ENCODE measurements at regions not wholly inside any gene's neighbourhood (a gene's known extent, or its start where the extent isn't known, plus 50 kb on each side); places are given as distances from the start of the nearest gene placed in this dataset.

GRCh38 chr2:235312571-235312970 lies 181.3 kb upstream of the AGAP1 start:
- intact Hi-C loops (cut with micrococcal nuclease): no loop called here
- Mint-ChIP-seq H3K4me3 (no peak overlapping the region), H3K27me3 (no peaks in the 10 kb centered on the region), H3K27ac (no peak overlapping the region), H3K36me3 (ENCODE audit: low read depth) (no peaks in the 10 kb centered on the region), H3K9me3 (no peaks in the 10 kb centered on the region), H3K4me1 (no peaks in the 10 kb centered on the region)
- no peak for DNase-seq

DNA sequence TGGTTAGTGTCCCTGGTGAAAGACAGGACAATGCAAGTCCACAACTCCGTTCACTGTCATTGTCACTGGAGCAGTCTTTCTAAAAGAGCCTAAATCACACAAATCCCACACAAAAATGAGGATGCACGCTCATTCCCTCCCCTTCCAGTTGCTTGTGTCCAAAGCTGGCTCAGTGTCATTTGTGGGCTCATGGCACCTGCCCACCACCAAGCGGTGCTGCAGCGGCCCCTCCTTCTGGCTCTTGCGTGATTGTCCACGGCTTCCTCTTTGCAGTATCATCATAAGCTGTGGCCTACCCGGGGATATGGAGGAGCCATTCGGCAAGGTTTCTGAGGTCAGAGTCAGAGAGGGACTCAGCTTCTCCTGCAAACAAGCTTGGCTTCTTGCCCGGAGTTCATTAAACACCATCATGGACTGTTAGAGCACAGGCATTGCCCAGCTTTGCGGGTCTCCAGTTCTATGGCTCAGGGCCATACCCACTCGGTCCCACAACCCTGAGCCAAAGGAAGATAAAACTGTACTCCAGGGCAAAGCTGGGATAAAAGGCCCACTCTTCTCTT lies 179.4 kb upstream of the AGAP1 start:
- no peak overlapping the region for H3K4me3 Mint-ChIP-seq
- no peaks in the 10 kb centered on the region for H3K4me1 Mint-ChIP-seq
- no peak overlapping the region for H3K27ac Mint-ChIP-seq
- H3K27me3 Mint-ChIP-seq: no peaks in the 10 kb centered on the region
- H3K9me3 Mint-ChIP-seq: no peaks in the 10 kb centered on the region
- no peak for DNase-seq
- no peaks in the 10 kb centered on the region for H3K36me3 Mint-ChIP-seq (ENCODE audit: low read depth)
- intact Hi-C loops (cut with micrococcal nuclease): no loop called here

GRCh38 chr2:235319095-235319494 lies 174.7 kb upstream of the AGAP1 start:
- H3K4me1 Mint-ChIP-seq: no peaks in the 10 kb centered on the region
- intact Hi-C loops (cut with micrococcal nuclease): no loop called here
- no peaks in the 10 kb centered on the region for H3K9me3 Mint-ChIP-seq
- no peak for DNase-seq
- no peak overlapping the region for H3K27ac Mint-ChIP-seq
- H3K4me3 Mint-ChIP-seq: no peak overlapping the region
- H3K36me3 Mint-ChIP-seq (ENCODE audit: low read depth): no peaks in the 10 kb centered on the region
- H3K27me3 Mint-ChIP-seq: no peaks in the 10 kb centered on the region

GRCh38 chr2:235320326-235320725 lies 173.5 kb upstream of the AGAP1 start:
- no peaks in the 10 kb centered on the region for H3K27me3 Mint-ChIP-seq
- H3K36me3 Mint-ChIP-seq (ENCODE audit: low read depth): no peaks in the 10 kb centered on the region
- H3K27ac Mint-ChIP-seq: no peak overlapping the region
- DNase-seq: no peak
- intact Hi-C loops (cut with micrococcal nuclease): no loop called here
- H3K4me3 Mint-ChIP-seq: no peak overlapping the region
- no peaks in the 10 kb centered on the region for H3K4me1 Mint-ChIP-seq
- H3K9me3 Mint-ChIP-seq: no peaks in the 10 kb centered on the region

DNA sequence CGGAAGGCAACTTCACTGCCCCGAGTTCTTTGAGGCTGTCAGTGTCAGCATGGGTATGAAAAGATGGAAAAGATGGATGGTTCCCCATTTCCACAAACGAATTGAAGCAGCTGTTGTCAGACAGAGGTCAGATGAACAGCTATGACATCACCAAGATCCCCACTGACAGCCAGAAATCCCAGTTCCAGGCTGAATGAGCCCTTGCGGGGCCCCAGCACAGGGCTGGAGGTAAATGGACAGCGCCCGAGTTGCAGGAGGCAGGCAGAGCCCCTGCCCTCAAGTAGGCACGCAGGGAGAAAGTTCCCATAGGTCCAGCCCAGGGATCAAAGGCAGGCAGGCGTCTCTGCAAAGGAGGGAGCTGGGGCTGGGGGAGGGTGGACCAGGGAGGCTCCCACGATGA lies 169.5 kb upstream of the AGAP1 start:
- Mint-ChIP-seq H3K9me3 (no peaks in the 10 kb centered on the region), H3K27me3 (no peaks in the 10 kb centered on the region), H3K4me1 (no peaks in the 10 kb centered on the region), H3K4me3 (no peak overlapping the region), H3K27ac (no peak overlapping the region), H3K36me3 (ENCODE audit: low read depth) (no peaks in the 10 kb centered on the region)
- intact Hi-C loops (cut with micrococcal nuclease): no loop called here
- no peak for DNase-seq

DNA sequence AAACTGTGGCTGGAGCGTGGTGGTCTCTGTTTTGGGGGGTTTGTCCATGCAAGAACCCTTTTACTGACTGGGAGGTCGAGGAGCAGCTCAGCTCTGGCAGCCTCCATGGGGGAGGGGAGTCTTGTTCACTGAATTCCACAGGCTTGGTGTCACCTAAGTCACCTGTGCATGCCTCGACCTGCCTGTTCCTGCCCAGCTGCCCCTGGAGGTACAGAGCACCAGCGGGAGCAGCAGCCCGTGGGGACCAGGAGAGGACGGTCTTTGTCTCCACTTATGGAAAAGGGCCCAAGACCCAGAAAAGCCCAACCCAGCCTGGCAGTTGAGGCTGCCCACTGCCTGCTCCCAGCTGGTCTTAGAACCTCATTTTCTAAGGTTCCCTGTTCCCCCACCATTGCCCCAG lies 168.7 kb upstream of the AGAP1 start:
- intact Hi-C loops (cut with micrococcal nuclease): no loop called here
- no peaks in the 10 kb centered on the region for H3K4me1 Mint-ChIP-seq
- no peaks in the 10 kb centered on the region for H3K27me3 Mint-ChIP-seq
- no peak for DNase-seq
- H3K4me3 Mint-ChIP-seq: no peak overlapping the region
- H3K36me3 Mint-ChIP-seq (ENCODE audit: low read depth): no peaks in the 10 kb centered on the region
- no peak overlapping the region for H3K27ac Mint-ChIP-seq
- no peaks in the 10 kb centered on the region for H3K9me3 Mint-ChIP-seq

DNA sequence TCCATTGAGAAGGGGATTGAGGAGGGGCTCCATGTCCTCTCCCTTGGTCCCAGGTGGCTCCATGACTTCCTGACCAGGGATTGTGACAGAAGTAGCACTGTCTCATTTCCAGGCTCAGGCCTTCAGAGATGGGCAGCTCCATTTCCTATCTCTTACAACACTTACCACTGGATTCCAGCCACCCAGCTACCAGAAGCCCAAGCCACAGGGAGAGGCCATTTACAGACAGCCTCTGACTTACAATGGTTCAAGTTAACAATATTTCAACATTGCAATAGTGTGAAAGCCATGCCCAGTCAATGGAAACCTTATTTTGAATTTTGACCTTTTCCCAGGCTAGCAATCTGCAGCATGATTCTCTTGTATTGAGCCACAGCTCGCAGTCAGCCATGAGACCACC lies 164.9 kb upstream of the AGAP1 start:
- no peaks in the 10 kb centered on the region for H3K9me3 Mint-ChIP-seq
- DNase-seq: no peak
- H3K36me3 Mint-ChIP-seq (ENCODE audit: low read depth): no peaks in the 10 kb centered on the region
- intact Hi-C loops (cut with micrococcal nuclease): no loop called here
- H3K4me1 Mint-ChIP-seq: no peaks in the 10 kb centered on the region
- no peak overlapping the region for H3K4me3 Mint-ChIP-seq
- no peaks in the 10 kb centered on the region for H3K27me3 Mint-ChIP-seq
- H3K27ac Mint-ChIP-seq: no peak overlapping the region

DNA sequence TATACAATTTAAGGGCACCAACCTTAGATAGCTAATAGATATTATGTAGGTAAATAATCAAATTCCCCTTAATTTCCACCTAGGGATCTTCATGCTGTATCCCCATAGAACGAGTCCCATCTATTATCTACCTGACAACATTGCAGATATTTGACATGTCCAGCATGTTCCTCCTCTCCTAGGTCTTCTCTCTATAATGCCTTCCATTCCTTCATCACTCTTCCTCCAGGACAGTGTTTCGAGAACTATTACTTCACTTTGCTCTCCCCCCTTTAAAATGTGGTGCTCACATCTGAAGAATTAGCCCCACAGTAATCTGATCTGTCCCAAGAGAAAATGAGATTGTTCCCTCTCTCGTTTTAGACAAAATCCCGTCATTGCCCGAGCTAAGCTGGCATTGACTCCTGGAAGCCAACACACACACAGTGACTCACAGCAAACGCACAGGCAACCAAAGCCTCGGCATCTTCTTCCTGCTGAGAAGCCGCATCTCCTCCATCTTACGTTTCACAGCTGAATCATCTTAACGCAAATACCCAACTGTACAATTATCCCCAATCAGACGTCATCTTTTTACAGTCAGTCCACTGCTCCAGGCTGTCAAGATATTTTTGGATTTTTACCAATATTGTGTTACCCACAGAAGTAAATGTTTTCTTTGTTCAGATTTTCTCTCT lies 162.9 kb upstream of the AGAP1 start:
- Mint-ChIP-seq H3K4me1 (no peaks in the 10 kb centered on the region), H3K4me3 (no peak overlapping the region), H3K36me3 (ENCODE audit: low read depth) (no peaks in the 10 kb centered on the region), H3K27me3 (no peaks in the 10 kb centered on the region), H3K9me3 (no peaks in the 10 kb centered on the region), H3K27ac (no peak overlapping the region)
- no peak for DNase-seq
- intact Hi-C loops (cut with micrococcal nuclease): no loop called here

DNA sequence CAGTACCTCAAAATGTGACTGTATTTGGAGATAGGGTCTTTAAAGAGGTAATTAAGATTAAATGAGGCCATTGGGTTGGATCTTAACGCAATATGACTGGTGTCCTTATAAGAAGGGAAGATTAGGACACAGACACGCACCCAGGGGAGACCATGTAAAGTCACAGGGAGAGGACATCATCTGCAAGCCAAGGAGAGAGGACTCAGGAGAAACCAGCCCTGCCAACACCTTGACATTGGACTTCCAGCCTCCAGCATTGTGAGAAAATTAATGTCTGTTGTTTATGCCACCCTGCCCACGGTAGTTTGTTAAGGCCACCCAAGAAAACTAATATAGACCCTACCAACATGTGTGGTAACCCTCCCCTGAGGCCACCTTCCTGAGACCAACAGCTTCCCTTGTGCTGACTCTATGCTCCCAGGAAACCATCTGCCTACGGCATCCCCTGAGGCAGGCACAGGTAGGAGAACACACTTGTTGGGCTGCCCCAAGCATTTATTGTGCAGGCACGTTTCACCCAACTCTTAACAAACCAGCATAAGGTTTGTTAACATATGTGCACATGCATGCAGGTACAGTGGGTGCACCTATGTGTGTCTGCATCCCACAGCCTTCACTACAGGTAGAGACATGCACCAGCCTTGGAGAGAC lies 161.5 kb upstream of the AGAP1 start:
- intact Hi-C loops (cut with micrococcal nuclease): no loop called here
- no peaks in the 10 kb centered on the region for H3K27me3 Mint-ChIP-seq
- no peak overlapping the region for H3K27ac Mint-ChIP-seq
- H3K4me1 Mint-ChIP-seq: no peaks in the 10 kb centered on the region
- no peak for DNase-seq
- H3K4me3 Mint-ChIP-seq: no peak overlapping the region
- H3K36me3 Mint-ChIP-seq (ENCODE audit: low read depth): no peaks in the 10 kb centered on the region
- H3K9me3 Mint-ChIP-seq: no peaks in the 10 kb centered on the region

DNA sequence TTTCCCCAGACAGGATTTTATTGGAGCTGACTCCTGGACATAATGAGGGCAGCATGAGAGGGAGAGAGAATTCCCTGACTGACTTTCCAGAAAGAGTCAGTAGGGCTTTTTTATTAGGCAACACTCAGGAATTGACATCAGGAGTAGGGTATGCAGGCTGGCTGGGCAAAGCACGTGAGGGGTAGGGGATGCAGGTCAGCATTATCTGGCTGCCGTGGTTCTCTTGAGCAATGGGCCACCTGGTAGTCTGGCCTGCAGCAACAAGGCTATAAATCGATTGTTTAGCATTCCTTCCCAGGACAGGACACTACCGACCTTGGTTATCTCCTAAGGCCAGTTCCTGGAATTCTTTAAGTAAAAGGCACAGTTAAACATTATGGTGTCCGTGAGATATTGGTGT lies 160.8 kb upstream of the AGAP1 start:
- Mint-ChIP-seq H3K27ac (no peak overlapping the region), H3K4me1 (no peaks in the 10 kb centered on the region), H3K36me3 (ENCODE audit: low read depth) (no peaks in the 10 kb centered on the region), H3K27me3 (no peaks in the 10 kb centered on the region), H3K4me3 (no peak overlapping the region), H3K9me3 (no peaks in the 10 kb centered on the region)
- no peak for DNase-seq
- intact Hi-C loops (cut with micrococcal nuclease): no loop called here

GRCh38 chr2:235334179-235334578 lies 159.7 kb upstream of the AGAP1 start:
- intact Hi-C loops (cut with micrococcal nuclease): no loop called here
- H3K4me1 Mint-ChIP-seq: no peaks in the 10 kb centered on the region
- no peak overlapping the region for H3K4me3 Mint-ChIP-seq
- H3K27ac Mint-ChIP-seq: no peak overlapping the region
- no peaks in the 10 kb centered on the region for H3K36me3 Mint-ChIP-seq (ENCODE audit: low read depth)
- H3K9me3 Mint-ChIP-seq: no peaks in the 10 kb centered on the region
- no peak for DNase-seq
- no peaks in the 10 kb centered on the region for H3K27me3 Mint-ChIP-seq

DNA sequence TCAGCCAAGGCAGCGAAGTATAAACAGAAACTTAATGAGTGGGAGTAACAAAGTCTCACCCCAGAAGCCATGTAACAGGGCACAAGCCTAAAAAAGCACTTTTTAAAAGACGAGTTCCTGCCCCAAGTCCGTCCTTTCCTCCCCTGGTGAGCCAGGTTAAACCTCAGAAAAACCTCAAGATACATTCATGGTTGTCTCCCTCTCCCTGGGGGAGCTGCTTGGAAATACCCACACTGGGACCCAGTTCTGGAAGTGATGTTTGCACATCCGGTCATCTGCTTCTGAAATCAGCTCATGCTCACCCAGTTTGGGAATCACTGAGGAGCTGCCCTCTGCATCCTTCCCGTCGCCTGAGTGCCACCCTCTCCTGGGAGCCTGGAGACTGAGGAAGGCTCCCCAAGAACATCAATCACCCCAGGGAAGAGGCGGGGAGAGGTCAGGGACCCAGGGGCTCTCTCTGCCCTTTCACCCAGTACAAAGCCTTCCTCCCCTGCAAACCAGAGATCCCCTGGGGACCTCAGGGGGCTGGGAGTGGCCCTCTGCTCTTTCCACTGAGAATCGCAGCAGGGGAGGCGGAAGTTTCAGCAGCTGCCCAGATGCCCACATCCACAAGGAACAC lies 150.6 kb upstream of the AGAP1 start:
- no peak for DNase-seq
- Mint-ChIP-seq H3K27ac (no peak overlapping the region), H3K4me1 (no peaks in the 10 kb centered on the region), H3K4me3 (no peak overlapping the region), H3K36me3 (ENCODE audit: low read depth) (no peaks in the 10 kb centered on the region), H3K9me3 (no peaks in the 10 kb centered on the region), H3K27me3 (no peaks in the 10 kb centered on the region)
- intact Hi-C loops (cut with micrococcal nuclease): no loop called here

DNA sequence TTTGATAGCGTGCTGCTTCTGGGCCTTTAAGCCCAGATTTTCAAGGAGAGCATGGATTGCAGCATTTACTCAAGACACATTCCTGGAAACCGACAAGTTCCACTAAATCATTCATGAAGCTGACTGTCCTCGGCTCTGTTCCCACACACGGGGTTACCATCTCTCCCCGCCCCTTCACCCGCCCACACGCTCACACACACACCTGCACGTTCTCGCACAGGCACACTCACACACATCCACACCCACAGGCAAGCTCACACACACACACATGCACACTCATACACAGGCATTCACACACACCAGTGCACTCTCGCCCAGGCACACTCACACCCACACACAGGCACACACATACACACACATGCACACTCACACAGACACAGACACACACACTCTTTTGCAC lies 150.0 kb upstream of the AGAP1 start:
- H3K27ac Mint-ChIP-seq: no peak overlapping the region
- no peaks in the 10 kb centered on the region for H3K27me3 Mint-ChIP-seq
- H3K9me3 Mint-ChIP-seq: no peaks in the 10 kb centered on the region
- intact Hi-C loops (cut with micrococcal nuclease): no loop called here
- H3K36me3 Mint-ChIP-seq (ENCODE audit: low read depth): no peaks in the 10 kb centered on the region
- DNase-seq: no peak
- no peak overlapping the region for H3K4me3 Mint-ChIP-seq
- H3K4me1 Mint-ChIP-seq: no peaks in the 10 kb centered on the region

- Mint-ChIP-seq H3K4me1 (no peaks in the 10 kb centered on the region), H3K27ac (no peak overlapping the region), H3K27me3 (no peaks in the 10 kb centered on the region), H3K9me3 (no peaks in the 10 kb centered on the region), H3K4me3 (no peak overlapping the region), H3K36me3 (ENCODE audit: low read depth) (no peaks in the 10 kb centered on the region)
- intact Hi-C loops (cut with micrococcal nuclease): no loop called here
- no peak for DNase-seq
Observed at GRCh38 chr2:235345745-235346144, 148.1 kb upstream of the AGAP1 start.

All from activated CD4-positive, alpha-beta T cell treated with anti-CD3 and anti-CD28 coated beads, Interleukin-2, amount 10 ng/mL, durations not matched to agents 24 days and 14 days (primary cell).